GM23338 (cell line): ENCODE measurements at regions not wholly inside any gene's neighbourhood (a gene's known extent, or its start where the extent isn't known, plus 50 kb on each side); places are given as distances from the start of the nearest gene placed in this dataset.
"Not testable (repeated sequence)": the region's sequence is repeated elsewhere in the genome, so short reads cannot be mapped to it uniquely, and the experiment has no call there.

Experiments
- ATAC-seq: fragments of 200-7000 bp; cut with Tn5 transposase; 3 replicates; pipeline ENCODE4 v1.9.1; 2020
- DNase-seq: peaks from one replicate; pipeline ENCODE4 v3.0.0-alpha.2; 2015; ENCODE audit warnings: low spot score
- H2AFZ ChIP-seq: fragments of 200-600 bp; sonication (generic); 2 replicates; pipeline ENCODE4 v1.8.0; 2016; ENCODE audit warnings: antibody characterized with exemption, mild to moderate bottlenecking, moderate library complexity
- H3F3A ChIP-seq: fragments of 200-600 bp; sonication (generic); replicated peaks from 2 replicates; pipeline ENCODE4 v1.8.0; 2017; ENCODE audit warnings: antibody characterized with exemption, mixed run types, low read depth
- H3K27ac ChIP-seq: fragments of 200-600 bp; sonication (generic); 2 replicates; pipeline ENCODE4 v1.6.1; 2016; ENCODE audit warnings: low read depth
- H3K27me3 ChIP-seq: fragments of 200-600 bp; sonication (generic); 2 replicates; pipeline ENCODE4 v1.8.0; 2016; ENCODE audit warnings: mild to moderate bottlenecking, mixed run types, moderate library complexity; ENCODE audit not compliant: insufficient read depth
- H3K36me3 ChIP-seq: fragments of 200-600 bp; sonication (generic); 2 replicates; pipeline ENCODE4 v1.8.0; 2016; ENCODE audit warnings: mild to moderate bottlenecking; ENCODE audit not compliant: insufficient read depth
- H3K4me1 ChIP-seq: fragments of 200-600 bp; sonication (generic); 2 replicates; pipeline ENCODE4 v1.8.0; 2016; ENCODE audit warnings: mild to moderate bottlenecking, moderate library complexity; ENCODE audit not compliant: insufficient read depth
- H3K4me2 ChIP-seq: fragments of 200-600 bp; sonication (generic); 2 replicates; pipeline ENCODE4 v1.7.1; 2017; ENCODE audit warnings: mixed run types
- H3K4me3 ChIP-seq: fragments of 200-600 bp; sonication (generic); 2 replicates; pipeline ENCODE4 v1.6.1; 2016; ENCODE audit warnings: mixed run types
- H3K79me2 ChIP-seq: fragments of 200-600 bp; sonication (generic); replicated peaks from 2 replicates; pipeline ENCODE4 v1.8.0; 2017; ENCODE audit warnings: mild to moderate bottlenecking; ENCODE audit not compliant: insufficient read depth
- H3K9me2 ChIP-seq: fragments of 200-600 bp; sonication (generic); 2 replicates; pipeline ENCODE4 v1.8.0; 2017; ENCODE audit not compliant: insufficient read depth
- H4K20me1 ChIP-seq: fragments of 200-600 bp; sonication (generic); replicated peaks from 2 replicates; pipeline ENCODE4 v1.8.0; 2017; ENCODE audit warnings: mild to moderate bottlenecking; ENCODE audit not compliant: insufficient read depth
- H3K27ac Mint-ChIP-seq: 2 replicates; pipeline ENCODE4 v1.8.0; 2020; ENCODE audit warnings: inconsistent platforms, mild to moderate bottlenecking, moderate library complexity, mixed read lengths
- H3K27me3 Mint-ChIP-seq: 3 replicates; pipeline ENCODE4 v1.8.0; 2022; ENCODE audit warnings: low read depth, mild to moderate bottlenecking, moderate library complexity, mixed read lengths, inconsistent platforms; ENCODE audit not compliant: insufficient read depth, poor library complexity
- H3K36me3 Mint-ChIP-seq: 3 replicates; pipeline ENCODE4 v1.8.0; 2021; ENCODE audit warnings: low read depth, mild to moderate bottlenecking, inconsistent platforms, moderate library complexity, mixed read lengths
- H3K4me1 Mint-ChIP-seq: 3 replicates; pipeline ENCODE4 v1.8.0; 2020; ENCODE audit warnings: mild to moderate bottlenecking, inconsistent platforms, mixed read lengths
- H3K4me3 Mint-ChIP-seq: 3 replicates; pipeline ENCODE4 v1.8.0; 2021; ENCODE audit warnings: moderate library complexity, mild to moderate bottlenecking, inconsistent platforms, mixed read lengths
- H3K9me3 Mint-ChIP-seq: 3 replicates; pipeline ENCODE4 v1.8.0; 2020; ENCODE audit warnings: moderate library complexity, mild to moderate bottlenecking, inconsistent platforms, mixed read lengths
- POLR2AphosphoS5 ChIP-seq: IDR thresholded peaks from 2 replicates; pipeline ENCODE4 v1.6.1; 2016; ENCODE audit warnings: antibody characterized with exemption, low read depth
- ZNF114 ChIP-seq: fragments of 250-450 bp; sonication (Bioruptor Pico); IDR thresholded peaks from 2 replicates; pipeline ENCODE4 v1.5.0; 2020; ENCODE audit warnings: mild to moderate bottlenecking, moderate library complexity
- TF ChIP-seq, protein P1 (sequence below): fragments of 250-450 bp; sonication (Bioruptor Pico); IDR thresholded peaks from 2 replicates; pipeline ENCODE4 v1.5.0; 2020; ENCODE audit warnings: mild to moderate bottlenecking, moderate library complexity
- TF ChIP-seq, protein P2 (sequence below), 2 experiments: fragments of 200-600 bp in 1 of 2; sonication (generic) in 1 of 2; conservative IDR thresholded peaks; 2 replicates each; pipeline versions ENCODE4 v1.5.1 to v1.6.1; 2016 to 2017; ENCODE audit warnings: antibody characterized with exemption in 2 of 2, low read depth in 2 of 2, mild to moderate bottlenecking in 2 of 2, moderate library complexity in 1 of 2

- no peaks in the 10 kb centered on the region for H3K36me3 Mint-ChIP-seq
- H3K4me2 ChIP-seq = no peak overlapping the region
Observed at GRCh38 chr5:163874431-163874830, 369.0 kb downstream of the MAT2B start.

DNA sequence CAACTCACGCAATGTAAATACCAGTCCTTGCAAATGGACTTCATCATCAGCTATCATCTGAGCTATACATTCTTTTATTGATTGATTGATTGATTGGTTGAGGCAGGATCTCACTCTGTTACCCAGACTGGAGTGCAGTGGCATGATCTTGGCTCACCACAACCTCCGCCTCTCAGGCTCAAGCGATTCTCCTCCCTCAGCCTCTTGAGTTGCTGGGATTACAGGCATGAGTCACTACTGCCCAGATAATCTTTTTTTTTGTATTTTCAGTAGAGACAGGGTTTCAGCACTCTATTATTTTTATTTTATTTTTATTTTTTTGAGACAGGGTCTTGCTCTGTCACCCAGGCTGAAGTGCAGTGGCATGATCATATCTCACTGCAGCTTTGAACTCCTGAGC is 369.5 kb downstream of the MAT2B start:
- H3K27me3 Mint-ChIP-seq, H2AFZ ChIP-seq, H3K4me1 ChIP-seq, H3K27me3 ChIP-seq, H3K36me3 Mint-ChIP-seq, H3K79me2 ChIP-seq, H3K9me2 ChIP-seq, H3K27ac Mint-ChIP-seq, H3K4me3 Mint-ChIP-seq, H3K27ac ChIP-seq, H3F3A ChIP-seq, H4K20me1 ChIP-seq, ATAC-seq, H3K9me3 Mint-ChIP-seq, H3K4me1 Mint-ChIP-seq, H3K36me3 ChIP-seq, DNase-seq, H3K4me2 ChIP-seq, H3K4me3 ChIP-seq: not testable (repeated sequence)

More at GRCh38 chr5:163874431-163874830, 369.0 kb downstream of the MAT2B start:
- no peak overlapping the region for H3K4me3 Mint-ChIP-seq
- Histone ChIP-seq H3K27me3 (no peaks in the 10 kb centered on the region), H3K4me3 (no peak overlapping the region), H3K36me3 (no peaks in the 10 kb centered on the region), H4K20me1 (no peaks in the 10 kb centered on the region), H3K9me2 (no peaks in the 10 kb centered on the region; the same call in 1 of the 2 replicates), H3K27ac (no peak overlapping the region), H3K79me2 (no peaks in the 10 kb centered on the region), H3F3A (no peaks in the 10 kb centered on the region), H3K4me1 (no peaks in the 10 kb centered on the region), H2AFZ (no peak overlapping the region)
- H3K4me1 Mint-ChIP-seq = peaks cover 6% of the 10 kb centered on the region
- H3K27ac Mint-ChIP-seq = no peak overlapping the region
- H3K27me3 Mint-ChIP-seq = no peaks in the 10 kb centered on the region
- no peak for DNase-seq
- ATAC-seq = no peak
- H3K9me3 Mint-ChIP-seq = no peaks in the 10 kb centered on the region
- TF ChIP-seq, protein P1, sequence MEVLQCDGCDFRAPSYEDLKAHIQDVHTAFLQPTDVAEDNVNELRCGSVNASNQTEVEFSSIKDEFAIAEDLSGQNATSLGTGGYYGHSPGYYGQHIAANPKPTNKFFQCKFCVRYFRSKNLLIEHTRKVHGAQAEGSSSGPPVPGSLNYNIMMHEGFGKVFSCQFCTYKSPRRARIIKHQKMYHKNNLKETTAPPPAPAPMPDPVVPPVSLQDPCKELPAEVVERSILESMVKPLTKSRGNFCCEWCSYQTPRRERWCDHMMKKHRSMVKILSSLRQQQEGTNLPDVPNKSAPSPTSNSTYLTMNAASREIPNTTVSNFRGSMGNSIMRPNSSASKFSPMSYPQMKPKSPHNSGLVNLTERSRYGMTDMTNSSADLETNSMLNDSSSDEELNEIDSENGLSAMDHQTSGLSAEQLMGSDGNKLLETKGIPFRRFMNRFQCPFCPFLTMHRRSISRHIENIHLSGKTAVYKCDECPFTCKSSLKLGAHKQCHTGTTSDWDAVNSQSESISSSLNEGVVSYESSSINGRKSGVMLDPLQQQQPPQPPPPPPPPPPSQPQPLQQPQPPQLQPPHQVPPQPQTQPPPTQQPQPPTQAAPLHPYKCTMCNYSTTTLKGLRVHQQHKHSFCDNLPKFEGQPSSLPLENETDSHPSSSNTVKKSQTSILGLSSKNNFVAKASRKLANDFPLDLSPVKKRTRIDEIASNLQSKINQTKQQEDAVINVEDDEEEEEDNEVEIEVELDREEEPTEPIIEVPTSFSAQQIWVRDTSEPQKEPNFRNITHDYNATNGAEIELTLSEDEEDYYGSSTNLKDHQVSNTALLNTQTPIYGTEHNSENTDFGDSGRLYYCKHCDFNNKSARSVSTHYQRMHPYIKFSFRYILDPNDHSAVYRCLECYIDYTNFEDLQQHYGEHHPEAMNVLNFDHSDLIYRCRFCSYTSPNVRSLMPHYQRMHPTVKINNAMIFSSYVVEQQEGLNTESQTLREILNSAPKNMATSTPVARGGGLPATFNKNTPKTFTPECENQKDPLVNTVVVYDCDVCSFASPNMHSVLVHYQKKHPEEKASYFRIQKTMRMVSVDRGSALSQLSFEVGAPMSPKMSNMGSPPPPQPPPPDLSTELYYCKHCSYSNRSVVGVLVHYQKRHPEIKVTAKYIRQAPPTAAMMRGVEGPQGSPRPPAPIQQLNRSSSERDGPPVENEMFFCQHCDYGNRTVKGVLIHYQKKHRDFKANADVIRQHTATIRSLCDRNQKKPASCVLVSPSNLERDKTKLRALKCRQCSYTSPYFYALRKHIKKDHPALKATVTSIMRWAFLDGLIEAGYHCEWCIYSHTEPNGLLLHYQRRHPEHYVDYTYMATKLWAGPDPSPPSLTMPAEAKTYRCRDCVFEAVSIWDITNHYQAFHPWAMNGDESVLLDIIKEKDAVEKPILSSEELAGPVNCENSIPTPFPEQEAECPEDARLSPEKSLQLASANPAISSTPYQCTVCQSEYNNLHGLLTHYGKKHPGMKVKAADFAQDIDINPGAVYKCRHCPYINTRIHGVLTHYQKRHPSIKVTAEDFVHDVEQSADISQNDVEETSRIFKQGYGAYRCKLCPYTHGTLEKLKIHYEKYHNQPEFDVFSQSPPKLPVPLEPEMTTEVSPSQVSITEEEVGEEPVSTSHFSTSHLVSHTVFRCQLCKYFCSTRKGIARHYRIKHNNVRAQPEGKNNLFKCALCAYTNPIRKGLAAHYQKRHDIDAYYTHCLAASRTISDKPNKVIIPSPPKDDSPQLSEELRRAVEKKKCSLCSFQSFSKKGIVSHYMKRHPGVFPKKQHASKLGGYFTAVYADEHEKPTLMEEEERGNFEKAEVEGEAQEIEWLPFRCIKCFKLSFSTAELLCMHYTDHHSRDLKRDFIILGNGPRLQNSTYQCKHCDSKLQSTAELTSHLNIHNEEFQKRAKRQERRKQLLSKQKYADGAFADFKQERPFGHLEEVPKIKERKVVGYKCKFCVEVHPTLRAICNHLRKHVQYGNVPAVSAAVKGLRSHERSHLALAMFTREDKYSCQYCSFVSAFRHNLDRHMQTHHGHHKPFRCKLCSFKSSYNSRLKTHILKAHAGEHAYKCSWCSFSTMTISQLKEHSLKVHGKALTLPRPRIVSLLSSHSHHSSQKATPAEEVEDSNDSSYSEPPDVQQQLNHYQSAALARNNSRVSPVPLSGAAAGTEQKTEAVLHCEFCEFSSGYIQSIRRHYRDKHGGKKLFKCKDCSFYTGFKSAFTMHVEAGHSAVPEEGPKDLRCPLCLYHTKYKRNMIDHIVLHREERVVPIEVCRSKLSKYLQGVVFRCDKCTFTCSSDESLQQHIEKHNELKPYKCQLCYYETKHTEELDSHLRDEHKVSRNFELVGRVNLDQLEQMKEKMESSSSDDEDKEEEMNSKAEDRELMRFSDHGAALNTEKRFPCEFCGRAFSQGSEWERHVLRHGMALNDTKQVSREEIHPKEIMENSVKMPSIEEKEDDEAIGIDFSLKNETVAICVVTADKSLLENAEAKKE (CRISPR knock-in tag) = no peak
- no peak for TF ChIP-seq ZNF114
- no peak for TF ChIP-seq POLR2AphosphoS5
- TF ChIP-seq, protein P2, sequence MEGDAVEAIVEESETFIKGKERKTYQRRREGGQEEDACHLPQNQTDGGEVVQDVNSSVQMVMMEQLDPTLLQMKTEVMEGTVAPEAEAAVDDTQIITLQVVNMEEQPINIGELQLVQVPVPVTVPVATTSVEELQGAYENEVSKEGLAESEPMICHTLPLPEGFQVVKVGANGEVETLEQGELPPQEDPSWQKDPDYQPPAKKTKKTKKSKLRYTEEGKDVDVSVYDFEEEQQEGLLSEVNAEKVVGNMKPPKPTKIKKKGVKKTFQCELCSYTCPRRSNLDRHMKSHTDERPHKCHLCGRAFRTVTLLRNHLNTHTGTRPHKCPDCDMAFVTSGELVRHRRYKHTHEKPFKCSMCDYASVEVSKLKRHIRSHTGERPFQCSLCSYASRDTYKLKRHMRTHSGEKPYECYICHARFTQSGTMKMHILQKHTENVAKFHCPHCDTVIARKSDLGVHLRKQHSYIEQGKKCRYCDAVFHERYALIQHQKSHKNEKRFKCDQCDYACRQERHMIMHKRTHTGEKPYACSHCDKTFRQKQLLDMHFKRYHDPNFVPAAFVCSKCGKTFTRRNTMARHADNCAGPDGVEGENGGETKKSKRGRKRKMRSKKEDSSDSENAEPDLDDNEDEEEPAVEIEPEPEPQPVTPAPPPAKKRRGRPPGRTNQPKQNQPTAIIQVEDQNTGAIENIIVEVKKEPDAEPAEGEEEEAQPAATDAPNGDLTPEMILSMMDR (conservative IDR thresholded peaks at IDR 0.05; ENCODE audit: low read depth in 2 of 2) = no peak
